H1 (cell line): ENCODE measurements at regions not wholly inside any gene's neighbourhood (a gene's known extent, or its start where the extent isn't known, plus 50 kb on each side); places are given as distances from the start of the nearest gene placed in this dataset.

ENCODE experiments used
- CTCF ChIA-PET: fragments of 300-600 bp; sonication (Branson Sonifier 250); formaldehyde crosslinking; loops from one replicate; lab custom pipeline; 2021; ENCODE audit not compliant: partially characterized antibody; lab: Charles Lee
- POLR2A ChIA-PET: fragments of 300-600 bp; sonication (Branson Sonifier 250); formaldehyde crosslinking; loops from one replicate; lab custom pipeline; 2021; ENCODE audit warnings: inconsistent platforms; ENCODE audit not compliant: partially characterized antibody; lab: Charles Lee
- DNase-seq, 2 experiments: peaks; one replicate each; pipeline versions ENCODE4 v3.0.0 to v3.0.0-alpha.2; 2010 to 2022; ENCODE audit warnings: low spot score in 2 of 2, low read depth in 1 of 2, mixed read lengths in 1 of 2
- FAIRE-seq: peaks from 2 replicates; lab custom pipeline; 2011; peaks lifted over from hg19 to GRCh38; lab: Jason Lieb, UNC
- H2AFZ ChIP-seq: 2 replicates; pipeline ENCODE4 v1.8.1; 2012; ENCODE audit warnings: low read length, inconsistent platforms
- H2AK5ac ChIP-seq: 2 replicates; pipeline ENCODE4 v1.6.1; 2013; ENCODE audit warnings: low read depth, low read length
- H2BK120ac ChIP-seq: replicated peaks from 2 replicates; pipeline ENCODE3; 2013; ENCODE audit warnings: low read depth, low read length, inconsistent platforms
- H2BK12ac ChIP-seq: 2 replicates; pipeline ENCODE4 v1.6.1; 2013; ENCODE audit warnings: low read depth, low read length
- H2BK15ac ChIP-seq: 2 replicates; pipeline ENCODE4 v1.6.1; 2013; ENCODE audit warnings: low read length
- H2BK20ac ChIP-seq: 2 replicates; pipeline ENCODE4 v1.6.1; 2013; ENCODE audit warnings: low read length
- H2BK5ac ChIP-seq: 2 replicates; pipeline ENCODE4 v1.6.1; 2013; ENCODE audit warnings: low read depth, low read length
- H3K14ac ChIP-seq: 2 replicates; pipeline ENCODE4 v1.6.1; 2013; ENCODE audit warnings: inconsistent platforms; ENCODE audit not compliant: insufficient read length
- H3K18ac ChIP-seq: 2 replicates; pipeline ENCODE4 v1.6.1; 2013; ENCODE audit warnings: low read length; ENCODE audit errors: extremely low read depth
- H3K23ac ChIP-seq: 2 replicates; pipeline ENCODE4 v1.6.1; 2013; ENCODE audit warnings: inconsistent platforms; ENCODE audit not compliant: insufficient read length
- H3K23me2 ChIP-seq: 2 replicates; pipeline ENCODE4 v1.6.1; 2013; ENCODE audit warnings: low read depth, low read length
- H3K27ac ChIP-seq: 2 replicates; pipeline ENCODE4 v1.6.1; 2011; ENCODE audit warnings: low read depth, low read length, inconsistent platforms
- H3K27me3 ChIP-seq, 4 experiments: replicated peaks in 1 of 4; 1 replicate in 1 of 4; 2 replicates in 3 of 4; pipeline versions ENCODE4 v1.6.1 to v1.8.1; 2011 to 2013; ENCODE audit warnings: low read length in 3 of 4, mild to moderate bottlenecking in 3 of 4, inconsistent platforms in 2 of 4, mixed read lengths in 2 of 4, moderate library complexity in 1 of 4; ENCODE audit not compliant: control insufficient read depth in 3 of 4, insufficient read depth in 3 of 4; ENCODE audit errors: extremely low read depth in 1 of 4
- H3K36me3 ChIP-seq, 4 experiments: 2 replicates each; pipeline versions ENCODE4 v1.6.1 to v1.8.1; 2011 to 2013; ENCODE audit warnings: mild to moderate bottlenecking in 4 of 4, low read length in 3 of 4, moderate library complexity in 2 of 4, control low read depth in 1 of 4, inconsistent platforms in 1 of 4; ENCODE audit not compliant: insufficient read depth in 4 of 4, control insufficient read depth in 2 of 4
- H3K4ac ChIP-seq: replicated peaks from 2 replicates; pipeline ENCODE3; 2013; ENCODE audit warnings: low read length, low read depth, mixed read lengths, inconsistent platforms; ENCODE audit not compliant: insufficient read length
- H3K4me1 ChIP-seq, 4 experiments: replicated peaks in 1 of 4; 1 replicate in 1 of 4; 2 replicates in 3 of 4; pipeline versions ENCODE4 v1.6.1 to v1.8.1; 2011 to 2013; ENCODE audit warnings: low read length in 3 of 4, inconsistent platforms in 2 of 4, mixed read lengths in 1 of 4; ENCODE audit not compliant: insufficient read depth in 4 of 4, control insufficient read depth in 3 of 4
- H3K4me2 ChIP-seq, 2 experiments: 2 replicates each; pipeline versions ENCODE4 v1.6.1 to v1.8.1; 2011 to 2013; ENCODE audit warnings: low read depth in 2 of 2, low read length in 2 of 2, control low read depth in 1 of 2, inconsistent platforms in 1 of 2, mild to moderate bottlenecking in 1 of 2; ENCODE audit not compliant: insufficient read depth in 1 of 2
- H3K4me3 ChIP-seq, 4 experiments: fragments of 200-600, 300-600 bp in 1 of 4; sonication (generic), shearing (Covaris generic), sonication (Bioruptor Twin) in 1 of 4; 2 replicates each; pipeline versions ENCODE4 v1.5.1 to v1.8.1; 2011 to 2016; ENCODE audit warnings: low read length in 4 of 4, low read depth in 3 of 4, control low read depth in 2 of 4, inconsistent platforms in 2 of 4, mild to moderate bottlenecking in 2 of 4, mixed read lengths in 1 of 4, moderate library complexity in 1 of 4; ENCODE audit not compliant: insufficient read depth in 2 of 4; ENCODE audit errors: extremely low read depth in 1 of 4
- H3K56ac ChIP-seq: replicated peaks from 2 replicates; pipeline ENCODE3; 2013; ENCODE audit warnings: low read depth, mild to moderate bottlenecking, mixed read lengths, low read length, inconsistent platforms; ENCODE audit not compliant: insufficient read length
- H3K79me1 ChIP-seq: 2 replicates; pipeline ENCODE4 v1.6.1; 2013; ENCODE audit warnings: low read depth, low read length, control low read depth
- H3K79me2 ChIP-seq, 2 experiments: 2 replicates each; pipeline versions ENCODE4 v1.6.1 to v1.8.1; 2012 to 2013; ENCODE audit warnings: low read length in 2 of 2, mild to moderate bottlenecking in 2 of 2, inconsistent platforms in 1 of 2; ENCODE audit not compliant: insufficient read depth in 2 of 2, control insufficient read depth in 1 of 2
- H3K9ac ChIP-seq, 4 experiments: replicated peaks in 1 of 4; 1 replicate in 1 of 4; 2 replicates in 3 of 4; pipeline versions ENCODE4 v1.6.1 to v1.8.1; 2011 to 2013; ENCODE audit warnings: low read depth in 3 of 4, low read length in 3 of 4, control low read depth in 2 of 4, mild to moderate bottlenecking in 2 of 4, moderate library complexity in 2 of 4, inconsistent platforms in 1 of 4; ENCODE audit errors: extremely low read depth in 1 of 4
- H3K9me3 ChIP-seq, 2 experiments: 2 replicates each; pipeline versions ENCODE4 v1.6.1 to v1.8.1; 2012 to 2013; ENCODE audit warnings: mild to moderate bottlenecking in 2 of 2, moderate library complexity in 2 of 2, control low read depth in 1 of 2, inconsistent platforms in 1 of 2, low read depth in 1 of 2, low read length in 1 of 2, mixed read lengths in 1 of 2; ENCODE audit not compliant: insufficient read depth in 2 of 2
- H4K20me1 ChIP-seq, 2 experiments: replicated peaks in 1 of 2; 2 replicates each; pipeline versions ENCODE3 to v1.8.1; 2011 to 2013; ENCODE audit warnings: inconsistent platforms in 2 of 2, low read length in 2 of 2, mild to moderate bottlenecking in 1 of 2; ENCODE audit not compliant: insufficient read depth in 2 of 2, control insufficient read depth in 1 of 2
- H4K5ac ChIP-seq: 2 replicates; pipeline ENCODE4 v1.6.1; 2013; ENCODE audit warnings: low read length, low read depth, mixed read lengths, inconsistent platforms; ENCODE audit not compliant: insufficient read length
- H4K8ac ChIP-seq: 2 replicates; pipeline ENCODE4 v1.8.0; 2013; ENCODE audit warnings: mild to moderate bottlenecking, moderate library complexity, low read length, inconsistent platforms; ENCODE audit not compliant: insufficient read depth; ENCODE audit errors: extremely low read depth
- H4K91ac ChIP-seq: replicated peaks from 2 replicates; pipeline ENCODE3; 2013; ENCODE audit warnings: low read length, mixed read lengths, inconsistent platforms; ENCODE audit not compliant: insufficient read length
- CBX8 ChIP-seq: fragments of 300-800, 300-1000 bp; sonication (generic); IDR thresholded peaks from 2 replicates; pipeline ENCODE4 v1.7.1; 2016; ENCODE audit warnings: low read depth, low read length, borderline replicate concordance
- NRF1 ChIP-seq: IDR thresholded peaks from 2 replicates; pipeline ENCODE4 v1.6.1; 2011; ENCODE audit warnings: mild to moderate bottlenecking, low read depth, low read length, improper control_type of control experiment
- SUZ12 ChIP-seq: fragments of 200-600 bp; sonication (generic); IDR thresholded peaks from 2 replicates; pipeline ENCODE4 v1.6.1; 2012; ENCODE audit warnings: mild to moderate bottlenecking, inconsistent platforms, low read length, moderate library complexity, mixed read lengths
- TEAD4 ChIP-seq: IDR thresholded peaks from 2 replicates; pipeline ENCODE4 v1.6.1; 2012; ENCODE audit warnings: low read depth, low read length, inconsistent platforms, mixed read lengths
- WGBS, 2 experiments: shearing (Covaris generic) in 1 of 2; methylation state at CpG; one replicate each; pipeline versions ENCODE4 v1.1.6 to v1.1.7; 2013 to 2015; ENCODE audit warnings: low lambda C conversion rate in 2 of 2, mixed read lengths in 2 of 2, inconsistent platforms in 1 of 2, low coverage in 1 of 2, missing lambda C conversion rate in 1 of 2; ENCODE audit not compliant: insufficient replicate concordance in 2 of 2, insufficient coverage in 1 of 2, insufficient read length in 1 of 2; ENCODE audit errors: extremely low coverage in 1 of 2, missing lambda C conversion rate in 1 of 2; 5-methylcytosine and 5-hydroxymethylcytosine counted together

DNA sequence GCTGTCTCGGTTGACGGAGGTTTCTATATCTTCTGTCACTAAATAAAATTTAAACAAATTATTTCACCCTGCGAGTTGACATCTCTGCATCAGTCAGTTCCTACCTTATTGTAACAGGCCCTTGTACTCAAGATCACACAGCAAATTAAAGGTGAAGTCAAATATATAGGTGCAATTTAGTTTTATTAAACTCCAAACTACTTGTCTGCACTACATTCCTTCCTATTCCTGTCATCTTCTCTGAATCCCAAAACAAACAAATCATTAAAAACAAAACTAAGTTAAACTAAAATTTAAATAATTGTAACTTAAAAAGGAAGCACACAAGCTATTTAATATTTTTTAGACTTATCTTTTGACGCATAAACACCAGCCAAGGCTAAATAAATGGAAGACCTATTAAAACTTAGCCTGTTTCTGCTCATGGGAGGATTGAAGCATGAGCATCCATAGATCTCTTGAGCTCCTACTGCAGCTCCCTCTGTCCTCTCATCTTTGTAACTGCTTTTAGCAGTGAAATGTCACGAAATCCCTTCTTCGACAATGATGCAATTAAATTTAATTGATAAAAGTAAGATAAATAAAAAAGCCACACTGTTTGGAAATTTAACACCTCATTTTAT, 1152.3 kb upstream of the GJE1 start:
- Histone ChIP-seq H3K36me3 (no peaks in the 10 kb centered on the region), H4K20me1 (no peaks in the 10 kb centered on the region), H3K27ac (no peak overlapping the region), H4K91ac (no peak overlapping the region), H3K79me1 (no peaks in the 10 kb centered on the region), H3K9ac (no peak overlapping the region), H3K23ac (no peak overlapping the region), H3K4ac (no peak overlapping the region), H2BK5ac (no peak overlapping the region), H3K14ac (no peak overlapping the region), H2BK20ac (no peak overlapping the region), H2BK12ac (no peak overlapping the region), H3K79me2 (no peaks in the 10 kb centered on the region), H3K56ac (no peak overlapping the region), H2AK5ac (no peak overlapping the region), H4K5ac (no peak overlapping the region), H3K23me2 (no peaks in the 10 kb centered on the region), H2AFZ (no peak overlapping the region), H3K9me3 (no peaks in the 10 kb centered on the region), H3K4me3 (no peak overlapping the region), H3K4me1 (no peaks in the 10 kb centered on the region), H3K4me2 (no peak overlapping the region), H4K8ac (no peak overlapping the region), H2BK120ac (no peak overlapping the region), H3K18ac (no peak overlapping the region), H3K27me3 (no peaks in the 10 kb centered on the region), H2BK15ac (no peak overlapping the region)
- TF ChIP-seq TEAD4 (no peak), NRF1 (no peak), SUZ12 (no peak), CBX8 (no peak)
- CTCF ChIA-PET = interaction anchor here (0.7 to 1.7 kb wide), 4 partner anchors 12 to 581 kb away, joined by 3 read pairs; no protein-coding TSS in a partner anchor
- DNase-seq (no peak), FAIRE-seq (no peak)
- POLR2A ChIA-PET = interaction anchor here (0.6 kb wide), 1 partner anchor 1180 kb away, joined by 3 read pairs; no protein-coding TSS in a partner anchor
- 79% methylated on average over 6 of the region's 6 CpGs; no CpG with 5 or more reads in 1 of the 2 experiments for WGBS, 2 experiments
